OCI-LY3 (cell line): ENCODE measurements at regions not wholly inside any gene's neighbourhood (a gene's known extent, or its start where the extent isn't known, plus 50 kb on each side); places are given as distances from the start of the nearest gene placed in this dataset.

ENCODE experiments used
- EZH2phosphoT487 ChIP-seq: fragments of 200-600 bp; shearing (Covaris generic); IDR thresholded peaks from 2 replicates; pipeline ENCODE4 v1.6.1; 2018; ENCODE audit warnings: antibody characterized with exemption, mixed run types, low read depth
- TF ChIP-seq, protein P1 (sequence below): fragments of 200-600, 300-600 bp; sonication (generic); IDR thresholded peaks from 2 replicates; pipeline ENCODE4 v1.5.1; 2014; ENCODE audit warnings: antibody characterized with exemption, low read length, low read depth

GRCh38 chrX:125210146-125210545, 109.5 kb upstream of the TEX13C start:
- TF ChIP-seq, protein P1, sequence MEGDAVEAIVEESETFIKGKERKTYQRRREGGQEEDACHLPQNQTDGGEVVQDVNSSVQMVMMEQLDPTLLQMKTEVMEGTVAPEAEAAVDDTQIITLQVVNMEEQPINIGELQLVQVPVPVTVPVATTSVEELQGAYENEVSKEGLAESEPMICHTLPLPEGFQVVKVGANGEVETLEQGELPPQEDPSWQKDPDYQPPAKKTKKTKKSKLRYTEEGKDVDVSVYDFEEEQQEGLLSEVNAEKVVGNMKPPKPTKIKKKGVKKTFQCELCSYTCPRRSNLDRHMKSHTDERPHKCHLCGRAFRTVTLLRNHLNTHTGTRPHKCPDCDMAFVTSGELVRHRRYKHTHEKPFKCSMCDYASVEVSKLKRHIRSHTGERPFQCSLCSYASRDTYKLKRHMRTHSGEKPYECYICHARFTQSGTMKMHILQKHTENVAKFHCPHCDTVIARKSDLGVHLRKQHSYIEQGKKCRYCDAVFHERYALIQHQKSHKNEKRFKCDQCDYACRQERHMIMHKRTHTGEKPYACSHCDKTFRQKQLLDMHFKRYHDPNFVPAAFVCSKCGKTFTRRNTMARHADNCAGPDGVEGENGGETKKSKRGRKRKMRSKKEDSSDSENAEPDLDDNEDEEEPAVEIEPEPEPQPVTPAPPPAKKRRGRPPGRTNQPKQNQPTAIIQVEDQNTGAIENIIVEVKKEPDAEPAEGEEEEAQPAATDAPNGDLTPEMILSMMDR: no peak
- TF ChIP-seq EZH2phosphoT487: no peak
